HCT116 (cell line): ENCODE measurements at regions not wholly inside any gene's neighbourhood (a gene's known extent, or its start where the extent isn't known, plus 50 kb on each side); places are given as distances from the start of the nearest gene placed in this dataset.

Experiments
- CTCF ChIP-seq, 3 experiments: fragments of 200-600 bp in 1 of 3; sonication (generic) in 1 of 3; IDR thresholded peaks in 2 of 3; conservative IDR thresholded peaks in 1 of 3; 2 replicates each; pipeline ENCODE4 v1.5.1; 2012 to 2017; ENCODE audit warnings: low read depth in 2 of 3, low read length in 2 of 3, antibody characterized with exemption in 1 of 3, borderline replicate concordance in 1 of 3, control low read depth in 1 of 3, mild to moderate bottlenecking in 1 of 3, mixed read lengths in 1 of 3, mixed run types in 1 of 3, moderate library complexity in 1 of 3; ENCODE audit not compliant: insufficient read depth in 1 of 3
- EZH2 ChIP-seq: fragments of 200-600 bp; sonication (generic); IDR thresholded peaks from 2 replicates; pipeline ENCODE4 v1.6.1; 2017; ENCODE audit warnings: antibody characterized with exemption, mixed run types
- FOSL1 ChIP-seq: IDR thresholded peaks from 2 replicates; pipeline ENCODE4 v1.6.1; 2012; ENCODE audit warnings: low read depth
- JUND ChIP-seq: IDR thresholded peaks from 2 replicates; pipeline ENCODE4 v1.6.1; 2012
- POLR2A ChIP-seq: IDR thresholded peaks from 2 replicates; pipeline ENCODE4 v1.7.0; 2011; ENCODE audit warnings: borderline replicate concordance; ENCODE audit not compliant: insufficient read depth, insufficient read length; ENCODE audit errors: extremely low read depth
- POLR2AphosphoS5 ChIP-seq: IDR thresholded peaks from 2 replicates; pipeline ENCODE4 v1.6.1; 2011; ENCODE audit warnings: mild to moderate bottlenecking, low read depth, low read length, moderate library complexity
- RAD21 ChIP-seq: IDR thresholded peaks from 2 replicates; pipeline ENCODE4 v1.6.1; 2012; ENCODE audit warnings: low read depth, mild to moderate bottlenecking
- SIN3A ChIP-seq: IDR thresholded peaks from 2 replicates; pipeline ENCODE4 v1.6.1; 2012; ENCODE audit warnings: low read depth
- SRF ChIP-seq: IDR thresholded peaks from 2 replicates; pipeline ENCODE4 v1.6.1; 2012; ENCODE audit warnings: low read depth
- ZNF274 ChIP-seq: fragments of 200-500 bp; sonication (Bioruptor generic); IDR thresholded peaks from 2 replicates; pipeline ENCODE4 v1.6.1; 2014; ENCODE audit warnings: mild to moderate bottlenecking, low read depth, low read length, inconsistent platforms
- TF ChIP-seq, protein P1 (sequence below): IDR thresholded peaks from 2 replicates; pipeline ENCODE4 v1.6.1; 2011; ENCODE audit warnings: mild to moderate bottlenecking, low read length, moderate library complexity; ENCODE audit not compliant: insufficient replicate concordance; ENCODE audit errors: extremely low read depth
- TF ChIP-seq, protein P2 (sequence below): IDR thresholded peaks from 2 replicates; pipeline ENCODE4 v1.6.1; 2012

DNA sequence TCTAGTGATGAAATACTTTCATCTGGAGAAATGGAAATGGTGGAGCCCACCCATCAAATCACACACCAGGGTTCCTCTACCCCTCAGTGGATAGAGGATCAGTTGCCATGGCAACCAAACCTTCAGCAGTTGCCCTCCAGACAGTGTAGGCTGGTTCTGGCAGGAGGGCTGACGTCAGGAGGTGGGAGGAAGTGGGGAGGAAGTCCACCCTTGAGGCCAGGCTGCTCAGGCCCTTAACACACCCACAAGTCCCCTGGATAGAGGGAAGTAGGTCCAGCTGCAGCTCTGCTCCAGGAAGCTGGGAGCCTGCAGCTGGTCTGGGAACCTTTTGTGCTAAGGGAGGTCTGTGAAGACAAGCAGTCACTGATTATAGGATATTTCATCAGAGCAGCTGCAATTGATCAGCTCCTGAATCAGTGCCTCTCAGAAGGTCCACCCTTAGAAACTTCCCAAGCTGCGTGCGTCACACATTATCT is 186.6 kb downstream of the MTX2 start:
- TF ChIP-seq EZH2 (no peak), CTCF (IDR thresholded peaks at IDR 0.05 in 2 of 3, conservative IDR thresholded peaks at IDR 0.05 in 1 of 3; ENCODE audit: borderline replicate concordance in 1 of 3, insufficient read depth in 1 of 3, low read depth in 2 of 3, low read length in 2 of 3) (no peak), POLR2A (no peak), SIN3A (no peak), RAD21 (no peak), SRF (no peak), JUND (no peak), POLR2AphosphoS5 (no peak), ZNF274 (no peak), FOSL1 (no peak)
- TF ChIP-seq, protein P1, sequence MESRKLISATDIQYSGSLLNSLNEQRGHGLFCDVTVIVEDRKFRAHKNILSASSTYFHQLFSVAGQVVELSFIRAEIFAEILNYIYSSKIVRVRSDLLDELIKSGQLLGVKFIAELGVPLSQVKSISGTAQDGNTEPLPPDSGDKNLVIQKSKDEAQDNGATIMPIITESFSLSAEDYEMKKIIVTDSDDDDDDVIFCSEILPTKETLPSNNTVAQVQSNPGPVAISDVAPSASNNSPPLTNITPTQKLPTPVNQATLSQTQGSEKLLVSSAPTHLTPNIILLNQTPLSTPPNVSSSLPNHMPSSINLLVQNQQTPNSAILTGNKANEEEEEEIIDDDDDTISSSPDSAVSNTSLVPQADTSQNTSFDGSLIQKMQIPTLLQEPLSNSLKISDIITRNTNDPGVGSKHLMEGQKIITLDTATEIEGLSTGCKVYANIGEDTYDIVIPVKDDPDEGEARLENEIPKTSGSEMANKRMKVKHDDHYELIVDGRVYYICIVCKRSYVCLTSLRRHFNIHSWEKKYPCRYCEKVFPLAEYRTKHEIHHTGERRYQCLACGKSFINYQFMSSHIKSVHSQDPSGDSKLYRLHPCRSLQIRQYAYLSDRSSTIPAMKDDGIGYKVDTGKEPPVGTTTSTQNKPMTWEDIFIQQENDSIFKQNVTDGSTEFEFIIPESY = no peak
- TF ChIP-seq, protein P2, sequence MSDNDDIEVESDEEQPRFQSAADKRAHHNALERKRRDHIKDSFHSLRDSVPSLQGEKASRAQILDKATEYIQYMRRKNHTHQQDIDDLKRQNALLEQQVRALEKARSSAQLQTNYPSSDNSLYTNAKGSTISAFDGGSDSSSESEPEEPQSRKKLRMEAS = no peak
